GM23338 (cell line): ENCODE measurements at regions not wholly inside any gene's neighbourhood (a gene's known extent, or its start where the extent isn't known, plus 50 kb on each side); places are given as distances from the start of the nearest gene placed in this dataset.

Experiments
- CREB1 ChIP-seq: fragments of 250-450 bp; sonication (Bioruptor Pico); IDR thresholded peaks from 2 replicates; pipeline ENCODE4 v1.5.0; 2020; ENCODE audit warnings: low read depth, mild to moderate bottlenecking, moderate library complexity
- ETS1 ChIP-seq: IDR thresholded peaks from 2 replicates; pipeline ENCODE4 v1.6.1; 2016; ENCODE audit warnings: antibody characterized with exemption
- EZH2 ChIP-seq: fragments of 200-600 bp; sonication (generic); IDR thresholded peaks from one replicate; pipeline ENCODE4 v1.8.0; 2017; ENCODE audit warnings: antibody characterized with exemption, mild to moderate bottlenecking, low read depth; ENCODE audit not compliant: unreplicated experiment
- EZH2phosphoT487 ChIP-seq: fragments of 200-600 bp; sonication (generic); IDR thresholded peaks from one replicate; pipeline ENCODE4 v1.8.1; 2018; ENCODE audit warnings: antibody characterized with exemption; ENCODE audit not compliant: unreplicated experiment
- NANOG ChIP-seq: IDR thresholded peaks from 2 replicates; pipeline ENCODE4 v1.6.1; 2016; ENCODE audit warnings: antibody characterized with exemption, borderline replicate concordance
- POLR2AphosphoS5 ChIP-seq: IDR thresholded peaks from 2 replicates; pipeline ENCODE4 v1.6.1; 2016; ENCODE audit warnings: antibody characterized with exemption, low read depth
- REST ChIP-seq: IDR thresholded peaks from one replicate; pipeline ENCODE4 v1.6.1; 2018; ENCODE audit warnings: antibody characterized with exemption; ENCODE audit not compliant: unreplicated experiment
- STAT1 ChIP-seq: IDR thresholded peaks from one replicate; pipeline ENCODE4 v1.6.1; 2016; ENCODE audit warnings: antibody characterized with exemption; ENCODE audit not compliant: unreplicated experiment
- ZNF462 ChIP-seq: fragments of 250-450 bp; sonication (Bioruptor Pico); IDR thresholded peaks from 2 replicates; pipeline ENCODE4 v1.5.0; 2020; ENCODE audit warnings: mild to moderate bottlenecking, moderate library complexity

- TF ChIP-seq ZNF462 (CRISPR knock-in tag) (no peak), STAT1 (no peak), EZH2phosphoT487 (no peak), EZH2 (no peak), POLR2AphosphoS5 (no peak), CREB1 (CRISPR knock-in tag) (no peak), ETS1 (no peak), NANOG (no peak), REST (no peak)
Measured at GRCh38 chr10:71021402-71021801, 133.0 kb upstream of the PCBD1 start (continued).
